H1 (cell line): ENCODE measurements at regions not wholly inside any gene's neighbourhood (a gene's known extent, or its start where the extent isn't known, plus 50 kb on each side); places are given as distances from the start of the nearest gene placed in this dataset.

Experiments used
- CTCF ChIA-PET: fragments of 300-600 bp; sonication (Branson Sonifier 250); formaldehyde crosslinking; loops from one replicate; lab custom pipeline; 2021; ENCODE audit not compliant: partially characterized antibody; lab: Charles Lee
- POLR2A ChIA-PET: fragments of 300-600 bp; sonication (Branson Sonifier 250); formaldehyde crosslinking; loops from one replicate; lab custom pipeline; 2021; ENCODE audit warnings: inconsistent platforms; ENCODE audit not compliant: partially characterized antibody; lab: Charles Lee
- DNase-seq, 2 experiments: peaks; one replicate each; pipeline versions ENCODE4 v3.0.0 to v3.0.0-alpha.2; 2010 to 2022; ENCODE audit warnings: low spot score in 2 of 2, low read depth in 1 of 2, mixed read lengths in 1 of 2
- FAIRE-seq: peaks from 2 replicates; lab custom pipeline; 2011; peaks lifted over from hg19 to GRCh38; lab: Jason Lieb, UNC
- H2AFZ ChIP-seq: 2 replicates; pipeline ENCODE4 v1.8.1; 2012; ENCODE audit warnings: low read length, inconsistent platforms
- H2AK5ac ChIP-seq: 2 replicates; pipeline ENCODE4 v1.6.1; 2013; ENCODE audit warnings: low read depth, low read length
- H2BK120ac ChIP-seq: replicated peaks from 2 replicates; pipeline ENCODE3; 2013; ENCODE audit warnings: low read depth, low read length, inconsistent platforms
- H2BK12ac ChIP-seq: 2 replicates; pipeline ENCODE4 v1.6.1; 2013; ENCODE audit warnings: low read depth, low read length
- H2BK15ac ChIP-seq: 2 replicates; pipeline ENCODE4 v1.6.1; 2013; ENCODE audit warnings: low read length
- H2BK20ac ChIP-seq: 2 replicates; pipeline ENCODE4 v1.6.1; 2013; ENCODE audit warnings: low read length
- H2BK5ac ChIP-seq: 2 replicates; pipeline ENCODE4 v1.6.1; 2013; ENCODE audit warnings: low read depth, low read length
- H3K14ac ChIP-seq: 2 replicates; pipeline ENCODE4 v1.6.1; 2013; ENCODE audit warnings: inconsistent platforms; ENCODE audit not compliant: insufficient read length
- H3K18ac ChIP-seq: 2 replicates; pipeline ENCODE4 v1.6.1; 2013; ENCODE audit warnings: low read length; ENCODE audit errors: extremely low read depth
- H3K23ac ChIP-seq: 2 replicates; pipeline ENCODE4 v1.6.1; 2013; ENCODE audit warnings: inconsistent platforms; ENCODE audit not compliant: insufficient read length
- H3K23me2 ChIP-seq: 2 replicates; pipeline ENCODE4 v1.6.1; 2013; ENCODE audit warnings: low read depth, low read length
- H3K27ac ChIP-seq: 2 replicates; pipeline ENCODE4 v1.6.1; 2011; ENCODE audit warnings: low read depth, low read length, inconsistent platforms
- H3K27me3 ChIP-seq, 4 experiments: replicated peaks in 1 of 4; 1 replicate in 1 of 4; 2 replicates in 3 of 4; pipeline versions ENCODE4 v1.6.1 to v1.8.1; 2011 to 2013; ENCODE audit warnings: low read length in 3 of 4, mild to moderate bottlenecking in 3 of 4, inconsistent platforms in 2 of 4, mixed read lengths in 2 of 4, moderate library complexity in 1 of 4; ENCODE audit not compliant: control insufficient read depth in 3 of 4, insufficient read depth in 3 of 4; ENCODE audit errors: extremely low read depth in 1 of 4
- H3K36me3 ChIP-seq, 4 experiments: 2 replicates each; pipeline versions ENCODE4 v1.6.1 to v1.8.1; 2011 to 2013; ENCODE audit warnings: mild to moderate bottlenecking in 4 of 4, low read length in 3 of 4, moderate library complexity in 2 of 4, control low read depth in 1 of 4, inconsistent platforms in 1 of 4; ENCODE audit not compliant: insufficient read depth in 4 of 4, control insufficient read depth in 2 of 4
- H3K4ac ChIP-seq: replicated peaks from 2 replicates; pipeline ENCODE3; 2013; ENCODE audit warnings: low read length, low read depth, mixed read lengths, inconsistent platforms; ENCODE audit not compliant: insufficient read length
- H3K4me1 ChIP-seq, 4 experiments: replicated peaks in 1 of 4; 1 replicate in 1 of 4; 2 replicates in 3 of 4; pipeline versions ENCODE4 v1.6.1 to v1.8.1; 2011 to 2013; ENCODE audit warnings: low read length in 3 of 4, inconsistent platforms in 2 of 4, mixed read lengths in 1 of 4; ENCODE audit not compliant: insufficient read depth in 4 of 4, control insufficient read depth in 3 of 4
- H3K4me2 ChIP-seq, 2 experiments: 2 replicates each; pipeline versions ENCODE4 v1.6.1 to v1.8.1; 2011 to 2013; ENCODE audit warnings: low read depth in 2 of 2, low read length in 2 of 2, control low read depth in 1 of 2, inconsistent platforms in 1 of 2, mild to moderate bottlenecking in 1 of 2; ENCODE audit not compliant: insufficient read depth in 1 of 2
- H3K4me3 ChIP-seq, 4 experiments: fragments of 200-600, 300-600 bp in 1 of 4; sonication (generic), shearing (Covaris generic), sonication (Bioruptor Twin) in 1 of 4; 2 replicates each; pipeline versions ENCODE4 v1.5.1 to v1.8.1; 2011 to 2016; ENCODE audit warnings: low read length in 4 of 4, low read depth in 3 of 4, control low read depth in 2 of 4, inconsistent platforms in 2 of 4, mild to moderate bottlenecking in 2 of 4, mixed read lengths in 1 of 4, moderate library complexity in 1 of 4; ENCODE audit not compliant: insufficient read depth in 2 of 4; ENCODE audit errors: extremely low read depth in 1 of 4
- H3K56ac ChIP-seq: replicated peaks from 2 replicates; pipeline ENCODE3; 2013; ENCODE audit warnings: low read depth, mild to moderate bottlenecking, mixed read lengths, low read length, inconsistent platforms; ENCODE audit not compliant: insufficient read length
- H3K79me1 ChIP-seq: 2 replicates; pipeline ENCODE4 v1.6.1; 2013; ENCODE audit warnings: low read depth, low read length, control low read depth
- H3K79me2 ChIP-seq, 2 experiments: 2 replicates each; pipeline versions ENCODE4 v1.6.1 to v1.8.1; 2012 to 2013; ENCODE audit warnings: low read length in 2 of 2, mild to moderate bottlenecking in 2 of 2, inconsistent platforms in 1 of 2; ENCODE audit not compliant: insufficient read depth in 2 of 2, control insufficient read depth in 1 of 2
- H3K9ac ChIP-seq, 4 experiments: replicated peaks in 1 of 4; 1 replicate in 1 of 4; 2 replicates in 3 of 4; pipeline versions ENCODE4 v1.6.1 to v1.8.1; 2011 to 2013; ENCODE audit warnings: low read depth in 3 of 4, low read length in 3 of 4, control low read depth in 2 of 4, mild to moderate bottlenecking in 2 of 4, moderate library complexity in 2 of 4, inconsistent platforms in 1 of 4; ENCODE audit errors: extremely low read depth in 1 of 4
- H3K9me3 ChIP-seq, 2 experiments: 2 replicates each; pipeline versions ENCODE4 v1.6.1 to v1.8.1; 2012 to 2013; ENCODE audit warnings: mild to moderate bottlenecking in 2 of 2, moderate library complexity in 2 of 2, control low read depth in 1 of 2, inconsistent platforms in 1 of 2, low read depth in 1 of 2, low read length in 1 of 2, mixed read lengths in 1 of 2; ENCODE audit not compliant: insufficient read depth in 2 of 2
- H4K20me1 ChIP-seq, 2 experiments: replicated peaks in 1 of 2; 2 replicates each; pipeline versions ENCODE3 to v1.8.1; 2011 to 2013; ENCODE audit warnings: inconsistent platforms in 2 of 2, low read length in 2 of 2, mild to moderate bottlenecking in 1 of 2; ENCODE audit not compliant: insufficient read depth in 2 of 2, control insufficient read depth in 1 of 2
- H4K5ac ChIP-seq: 2 replicates; pipeline ENCODE4 v1.6.1; 2013; ENCODE audit warnings: low read length, low read depth, mixed read lengths, inconsistent platforms; ENCODE audit not compliant: insufficient read length
- H4K8ac ChIP-seq: 2 replicates; pipeline ENCODE4 v1.8.0; 2013; ENCODE audit warnings: mild to moderate bottlenecking, moderate library complexity, low read length, inconsistent platforms; ENCODE audit not compliant: insufficient read depth; ENCODE audit errors: extremely low read depth
- H4K91ac ChIP-seq: replicated peaks from 2 replicates; pipeline ENCODE3; 2013; ENCODE audit warnings: low read length, mixed read lengths, inconsistent platforms; ENCODE audit not compliant: insufficient read length
- CBX8 ChIP-seq: fragments of 300-800, 300-1000 bp; sonication (generic); IDR thresholded peaks from 2 replicates; pipeline ENCODE4 v1.7.1; 2016; ENCODE audit warnings: low read depth, low read length, borderline replicate concordance
- TAF1 ChIP-seq: IDR thresholded peaks from 2 replicates; pipeline ENCODE4 v1.6.1; 2011; ENCODE audit warnings: mild to moderate bottlenecking, low read depth, low read length
- WGBS, 2 experiments: shearing (Covaris generic) in 1 of 2; methylation state at CpG; one replicate each; pipeline versions ENCODE4 v1.1.6 to v1.1.7; 2013 to 2015; ENCODE audit warnings: low lambda C conversion rate in 2 of 2, mixed read lengths in 2 of 2, inconsistent platforms in 1 of 2, low coverage in 1 of 2, missing lambda C conversion rate in 1 of 2; ENCODE audit not compliant: insufficient replicate concordance in 2 of 2, insufficient coverage in 1 of 2, insufficient read length in 1 of 2; ENCODE audit errors: extremely low coverage in 1 of 2, missing lambda C conversion rate in 1 of 2; 5-methylcytosine and 5-hydroxymethylcytosine counted together

- 94% methylated on average over 12 of the region's 12 CpGs; no CpG with 5 or more reads in 1 of the 2 experiments for WGBS, 2 experiments
- Histone ChIP-seq H3K18ac (no peak overlapping the region), H3K79me1 (no peaks in the 10 kb centered on the region), H4K8ac (no peak overlapping the region), H2BK12ac (no peak overlapping the region), H3K36me3 (no peaks in the 10 kb centered on the region), H3K4me1 (no peaks in the 10 kb centered on the region; a peak in 1 of 7 replicates), H3K9ac (no peak overlapping the region), H3K23ac (no peak overlapping the region), H3K27me3 (no peaks in the 10 kb centered on the region), H4K5ac (no peak overlapping the region), H2BK15ac (no peak overlapping the region), H3K9me3 (peaks cover 0 to 6% of the 10 kb centered on the region in 2 experiments; a peak in 1 of 4 replicates), H2AFZ (no peak overlapping the region), H3K14ac (no peak overlapping the region), H2BK5ac (no peak overlapping the region), H4K20me1 (no peaks in the 10 kb centered on the region), H3K4me2 (no peak overlapping the region), H2BK120ac (no peak overlapping the region), H3K23me2 (no peaks in the 10 kb centered on the region), H2AK5ac (no peak overlapping the region), H3K27ac (no peak overlapping the region), H2BK20ac (no peak overlapping the region), H3K56ac (no peak overlapping the region), H3K79me2 (no peaks in the 10 kb centered on the region), H3K4ac (no peak overlapping the region), H4K91ac (no peak overlapping the region), H3K4me3 (no peak overlapping the region)
- ChIA-PET CTCF (no interaction called here), POLR2A (no interaction called here)
- FAIRE-seq, result no peak
- DNase-seq, result no peak
- TF ChIP-seq CBX8 (no peak), TAF1 (no peak)
Observed at GRCh38 chr2:239579081-239579480, 178.3 kb upstream of the HDAC4 start.
